DND-41 (cell line): ENCODE measurements at regions not wholly inside any gene's neighbourhood (a gene's known extent, or its start where the extent isn't known, plus 50 kb on each side); places are given as distances from the start of the nearest gene placed in this dataset.

Experiments
- ATAC-seq: fragments of 200-7000 bp; cut with Tn5 transposase; 3 replicates; pipeline ENCODE4 v1.9.1; 2021; ENCODE audit warnings: low read depth; ENCODE audit not compliant: insufficient read depth
- DNase-seq: peaks from one replicate; pipeline ENCODE4 v3.0.0-alpha.2; 2020
- H2AFZ ChIP-seq: 2 replicates; pipeline ENCODE4 v1.6.0; 2012; ENCODE audit warnings: low read depth, low read length
- H3K27ac ChIP-seq: 2 replicates; pipeline ENCODE4 v1.5.1; 2012; ENCODE audit warnings: low read length, inconsistent platforms
- H3K27me3 ChIP-seq: fragments of 200-600 bp; sonication (generic); 2 replicates; pipeline ENCODE4 v1.6.0; 2012; ENCODE audit warnings: low read length, mild to moderate bottlenecking, inconsistent platforms; ENCODE audit not compliant: insufficient read depth, poor library complexity
- H3K36me3 ChIP-seq: 2 replicates; pipeline ENCODE4 v1.5.1; 2012; ENCODE audit warnings: low read length, inconsistent platforms; ENCODE audit not compliant: insufficient read depth
- H3K4me1 ChIP-seq: 2 replicates; pipeline ENCODE4 v1.5.1; 2012; ENCODE audit warnings: mild to moderate bottlenecking, low read length; ENCODE audit not compliant: insufficient read depth
- H3K4me2 ChIP-seq: 2 replicates; pipeline ENCODE4 v1.6.0; 2012; ENCODE audit warnings: mild to moderate bottlenecking, moderate library complexity, low read length, inconsistent platforms; ENCODE audit not compliant: insufficient read depth
- H3K4me3 ChIP-seq, 2 experiments: fragments of 200-600 bp in 1 of 2; shearing (Covaris generic) in 1 of 2; 2 replicates each; pipeline ENCODE4 v1.5.1; 2012 to 2016; ENCODE audit warnings: inconsistent platforms in 2 of 2, low read length in 2 of 2, mild to moderate bottlenecking in 2 of 2, low read depth in 1 of 2, moderate library complexity in 1 of 2
- H3K79me2 ChIP-seq: 2 replicates; pipeline ENCODE4 v1.6.0; 2012; ENCODE audit warnings: low read length, inconsistent platforms; ENCODE audit not compliant: insufficient read depth
- H3K9ac ChIP-seq: 2 replicates; pipeline ENCODE4 v1.6.0; 2012; ENCODE audit warnings: low read depth, mild to moderate bottlenecking, inconsistent platforms, low read length, moderate library complexity
- H3K9me3 ChIP-seq: 2 replicates; pipeline ENCODE4 v1.5.1; 2012; ENCODE audit warnings: low read length, moderate library complexity, mild to moderate bottlenecking, inconsistent platforms; ENCODE audit not compliant: insufficient read depth, severe bottlenecking
- H4K20me1 ChIP-seq: 2 replicates; pipeline ENCODE4 v1.6.0; 2012; ENCODE audit warnings: low read length; ENCODE audit not compliant: insufficient read depth
- CTCF ChIP-seq: IDR thresholded peaks from 2 replicates; pipeline ENCODE4 v1.5.1; 2012; ENCODE audit warnings: borderline replicate concordance, low read length, moderate library complexity, mild to moderate bottlenecking; ENCODE audit not compliant: poor library complexity, severe bottlenecking; ENCODE audit errors: extremely low read depth
- EZH2 ChIP-seq: IDR thresholded peaks from 3 replicates; pipeline ENCODE4 v1.6.1; 2012; ENCODE audit warnings: borderline replicate concordance, low read depth, mild to moderate bottlenecking, moderate library complexity, low read length, inconsistent platforms; ENCODE audit not compliant: severe bottlenecking

- no peak overlapping the region for H3K4me2 ChIP-seq
- no peaks in the 10 kb centered on the region for H3K4me1 ChIP-seq
- ATAC-seq, result no peak
These were observed 105.2 kb upstream of the ARHGAP28 start for GRCh38 chr18:6624271-6624660.

GRCh38 chr18:6624661-6625311 is 104.7 kb upstream of the ARHGAP28 start:
- no peaks in the 10 kb centered on the region for H3K27me3 ChIP-seq
- H3K9ac ChIP-seq, result no peak overlapping the region
- H2AFZ ChIP-seq, result no peak overlapping the region
- DNase-seq (no peak), ATAC-seq (no peak)
- no peaks in the 10 kb centered on the region for H3K4me1 ChIP-seq
- no peaks in the 10 kb centered on the region for H3K79me2 ChIP-seq
- H3K36me3 ChIP-seq, result no peaks in the 10 kb centered on the region
- no peak overlapping the region for H3K4me2 ChIP-seq
- no peaks in the 10 kb centered on the region for H3K9me3 ChIP-seq
- no peaks in the 10 kb centered on the region for H4K20me1 ChIP-seq
- H3K4me3 ChIP-seq, result no peak overlapping the region
- H3K27ac ChIP-seq, result no peak overlapping the region
- TF ChIP-seq EZH2 (no peak), CTCF (no peak)

More at GRCh38 chr18:6624271-6624660, 105.2 kb upstream of the ARHGAP28 start:
- H3K27me3 ChIP-seq, result no peaks in the 10 kb centered on the region
- H3K9me3 ChIP-seq, result no peaks in the 10 kb centered on the region
- no peak overlapping the region for H3K9ac ChIP-seq
- no peak overlapping the region for H3K27ac ChIP-seq
- no peak for TF ChIP-seq EZH2
- no peak for TF ChIP-seq CTCF
- H2AFZ ChIP-seq, result no peak overlapping the region
- no peaks in the 10 kb centered on the region for H3K36me3 ChIP-seq
- no peaks in the 10 kb centered on the region for H4K20me1 ChIP-seq
- H3K4me3 ChIP-seq, result no peak overlapping the region
- DNase-seq, result no peak
- no peaks in the 10 kb centered on the region for H3K79me2 ChIP-seq

GRCh38 chr18:6625481-6625880 is 104.0 kb upstream of the ARHGAP28 start:
- Histone ChIP-seq H3K9ac (no peak overlapping the region), H4K20me1 (no peaks in the 10 kb centered on the region), H3K4me3 (no peak overlapping the region), H3K9me3 (no peaks in the 10 kb centered on the region), H3K4me2 (no peak overlapping the region), H3K79me2 (no peaks in the 10 kb centered on the region), H2AFZ (no peak overlapping the region), H3K4me1 (no peaks in the 10 kb centered on the region), H3K27me3 (no peaks in the 10 kb centered on the region), H3K27ac (no peak overlapping the region), H3K36me3 (no peaks in the 10 kb centered on the region)
- ATAC-seq, result no peak
- no peak for TF ChIP-seq EZH2
- TF ChIP-seq CTCF, result no peak
- DNase-seq, result no peak
